ENCODE measurements at regions not wholly inside any gene's neighbourhood (a gene's known extent, or its start where the extent isn't known, plus 50 kb on each side); places are given as distances from the start of the nearest gene placed in this dataset.
"Not testable (repeated sequence)": the region's sequence is repeated elsewhere in the genome, so short reads cannot be mapped to it uniquely, and the experiment has no call there.

- TF ChIP-seq CTCF (IDR thresholded peaks at IDR 0.05; ENCODE audit: low read depth, low read length), result no peak
- H3K4me3 ChIP-seq (replicated peaks in 1 of 2; ENCODE audit: low read depth in 2 of 2, low read length in 2 of 2), result no peak overlapping the region
- DNase-seq (ENCODE audit: low read depth in 2 of 2), result peak; percentile 45 to 54
Measured at GRCh38 chr5:17019324-17019723, 83.2 kb upstream of the MYO10 start.

GRCh38 chr5:17020678-17021601 is 84.9 kb upstream of the MYO10 start:
- DNase-seq (ENCODE audit: low read depth in 2 of 2), result peak in 1 of 2 donors; percentile 22
- no peak for TF ChIP-seq CTCF (IDR thresholded peaks at IDR 0.05; ENCODE audit: low read depth, low read length)
- no peak overlapping the region for H3K4me3 ChIP-seq (replicated peaks in 1 of 2; ENCODE audit: low read depth in 2 of 2, low read length in 2 of 2)

GRCh38 chr5:17021602-17021932 is 85.5 kb upstream of the MYO10 start:
- no peak for TF ChIP-seq CTCF (IDR thresholded peaks at IDR 0.05; ENCODE audit: low read depth, low read length)
- DNase-seq (ENCODE audit: low read depth in 2 of 2), result peak in 1 of 2 donors; percentile 9
- H3K4me3 ChIP-seq (replicated peaks in 1 of 2; ENCODE audit: low read depth in 2 of 2, low read length in 2 of 2), result no peak overlapping the region

GRCh38 chr5:17022296-17022695 is 86.2 kb upstream of the MYO10 start:
- no peak for TF ChIP-seq CTCF (IDR thresholded peaks at IDR 0.05; ENCODE audit: low read depth, low read length)
- H3K4me3 ChIP-seq (replicated peaks in 1 of 2; ENCODE audit: low read depth in 2 of 2, low read length in 2 of 2), result no peak overlapping the region
- no peak for DNase-seq (ENCODE audit: low read depth in 2 of 2)

GRCh38 chr5:17024686-17025180 is 88.6 kb upstream of the MYO10 start:
- no peak overlapping the region for H3K4me3 ChIP-seq (replicated peaks in 1 of 2; ENCODE audit: low read depth in 2 of 2, low read length in 2 of 2)
- DNase-seq (ENCODE audit: low read depth in 2 of 2), result peak; percentile 21 to 71
- TF ChIP-seq CTCF (IDR thresholded peaks at IDR 0.05; ENCODE audit: low read depth, low read length), result no peak

- H3K4me3 ChIP-seq (replicated peaks in 1 of 2; ENCODE audit: low read depth in 2 of 2, low read length in 2 of 2); DNase-seq (ENCODE audit: low read depth in 2 of 2): not testable (repeated sequence)
Measured at GRCh38 chr5:17031659-17032277, 95.7 kb upstream of the MYO10 start.

- not testable (repeated sequence) for DNase-seq (ENCODE audit: low read depth in 2 of 2); H3K4me3 ChIP-seq (replicated peaks in 1 of 2; ENCODE audit: low read depth in 2 of 2, low read length in 2 of 2)
Measured at GRCh38 chr5:17032314-17032985, 96.4 kb upstream of the MYO10 start.

- not testable (repeated sequence) for DNase-seq (ENCODE audit: low read depth in 2 of 2); H3K4me3 ChIP-seq (replicated peaks in 1 of 2; ENCODE audit: low read depth in 2 of 2, low read length in 2 of 2)
Measured at GRCh38 chr5:17034992-17035391, 98.9 kb upstream of the MYO10 start.
